Colonic mucosa (tissue), 4 donors: ENCODE measurements at regions not wholly inside any gene's neighbourhood (a gene's known extent, or its start where the extent isn't known, plus 50 kb on each side); places are given as distances from the start of the nearest gene placed in this dataset.
"Not testable (repeated sequence)": the region's sequence is repeated elsewhere in the genome, so short reads cannot be mapped to it uniquely, and the experiment has no call there.

ENCODE experiments used
- DNase-seq: peaks from one replicate; pipeline ENCODE4 v3.0.0-alpha.2; 2020
- H3K27ac ChIP-seq: fragments of 200-600 bp; one replicate; pipeline ENCODE4 v1.8.0; 2021
- H3K27me3 ChIP-seq: fragments of 200-600 bp; one replicate; pipeline ENCODE4 v1.8.0; 2021
- H3K36me3 ChIP-seq: fragments of 200-600 bp; one replicate; pipeline ENCODE4 v1.8.0; 2021
- H3K4me1 ChIP-seq: fragments of 200-600 bp; one replicate; pipeline ENCODE4 v1.8.0; 2021; ENCODE audit warnings: mild to moderate bottlenecking
- H3K4me3 ChIP-seq: fragments of 200-600 bp; one replicate; pipeline ENCODE4 v1.8.0; 2021
- H3K9ac ChIP-seq, 2 donors: one replicate each; pipeline ENCODE4 v1.7.0; 2013; ENCODE audit warnings: control low read depth in 2 of 2, low read depth in 2 of 2, low read length in 2 of 2
- H3K9me3 ChIP-seq: fragments of 200-600 bp; one replicate; pipeline ENCODE4 v1.8.0; 2021
- intact Hi-C: fragments of 100-400 bp; cut with DNase I; formaldehyde crosslinking; loops from one replicate; pipeline ENCODE4 v1.14.1; 2022
- TF ChIP-seq, protein P1 (sequence below): fragments of 200-600 bp; IDR thresholded peaks from one replicate; pipeline ENCODE4 v1.8.0; 2022; ENCODE audit warnings: antibody characterized with exemption, mild to moderate bottlenecking
- donor health status: healthy.
- donor health status: DM: no; HTN: no; CAD: no.
- donor health status: DM: no; HTN: no; CAD: no.

DNA sequence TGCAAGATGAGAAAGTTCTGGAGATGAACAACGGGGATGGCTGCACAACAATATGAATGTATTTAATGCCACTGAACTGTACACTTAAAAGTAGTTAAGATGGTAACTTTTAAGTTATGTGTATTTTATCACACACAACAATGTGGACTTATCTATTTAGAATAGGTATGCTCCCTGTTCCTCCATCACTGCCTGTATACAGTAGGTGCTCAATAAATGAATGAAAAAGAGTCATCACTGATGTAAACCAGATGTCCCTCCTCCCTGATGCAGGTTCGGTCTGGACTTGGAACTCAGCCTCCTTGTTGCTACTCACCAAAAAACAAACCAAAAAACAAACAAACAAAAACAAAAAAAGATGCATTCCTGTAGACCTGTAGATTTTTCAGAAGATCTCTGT, 65.9 kb upstream of the BOD1 start:
- no peaks in the 10 kb centered on the region for H3K36me3 ChIP-seq
- TF ChIP-seq, protein P1, sequence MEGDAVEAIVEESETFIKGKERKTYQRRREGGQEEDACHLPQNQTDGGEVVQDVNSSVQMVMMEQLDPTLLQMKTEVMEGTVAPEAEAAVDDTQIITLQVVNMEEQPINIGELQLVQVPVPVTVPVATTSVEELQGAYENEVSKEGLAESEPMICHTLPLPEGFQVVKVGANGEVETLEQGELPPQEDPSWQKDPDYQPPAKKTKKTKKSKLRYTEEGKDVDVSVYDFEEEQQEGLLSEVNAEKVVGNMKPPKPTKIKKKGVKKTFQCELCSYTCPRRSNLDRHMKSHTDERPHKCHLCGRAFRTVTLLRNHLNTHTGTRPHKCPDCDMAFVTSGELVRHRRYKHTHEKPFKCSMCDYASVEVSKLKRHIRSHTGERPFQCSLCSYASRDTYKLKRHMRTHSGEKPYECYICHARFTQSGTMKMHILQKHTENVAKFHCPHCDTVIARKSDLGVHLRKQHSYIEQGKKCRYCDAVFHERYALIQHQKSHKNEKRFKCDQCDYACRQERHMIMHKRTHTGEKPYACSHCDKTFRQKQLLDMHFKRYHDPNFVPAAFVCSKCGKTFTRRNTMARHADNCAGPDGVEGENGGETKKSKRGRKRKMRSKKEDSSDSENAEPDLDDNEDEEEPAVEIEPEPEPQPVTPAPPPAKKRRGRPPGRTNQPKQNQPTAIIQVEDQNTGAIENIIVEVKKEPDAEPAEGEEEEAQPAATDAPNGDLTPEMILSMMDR: no peak
- intact Hi-C loops: no loop called here

DNA sequence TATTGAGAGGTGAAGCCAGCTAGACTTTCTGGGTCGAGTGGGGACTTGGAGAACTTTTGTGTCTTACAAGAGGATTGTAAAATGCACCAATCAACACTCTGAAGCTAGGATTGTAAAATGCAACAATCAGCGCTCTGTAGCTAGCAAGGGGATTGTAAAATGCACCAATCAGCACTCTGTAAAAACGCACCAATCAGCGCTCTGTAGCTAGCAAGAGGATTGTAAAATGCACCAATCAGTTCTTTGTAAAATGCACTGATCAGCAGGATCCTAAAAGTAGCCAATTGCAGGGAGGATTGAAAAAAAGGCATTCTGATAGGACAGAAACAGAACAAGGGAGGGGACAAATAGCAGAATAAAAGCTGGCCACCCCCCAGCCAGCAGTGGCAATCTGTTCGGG, 68.1 kb upstream of the BOD1 start:
- intact Hi-C loops, H3K4me3 ChIP-seq, H3K27ac ChIP-seq, H3K9ac ChIP-seq, DNase-seq, H3K9me3 ChIP-seq, H3K4me1 ChIP-seq, H3K36me3 ChIP-seq, H3K27me3 ChIP-seq: not testable (repeated sequence)

More for the DNA sequence above, 65.9 kb upstream of the BOD1 start:
- no peak overlapping the region for H3K4me3 ChIP-seq
- no peak for DNase-seq
- H3K9me3 ChIP-seq: no peaks in the 10 kb centered on the region
- no peaks in the 10 kb centered on the region for H3K4me1 ChIP-seq
- H3K9ac ChIP-seq: no peak overlapping the region
- H3K27ac ChIP-seq: no peak overlapping the region
- H3K27me3 ChIP-seq: no peaks in the 10 kb centered on the region

DNA sequence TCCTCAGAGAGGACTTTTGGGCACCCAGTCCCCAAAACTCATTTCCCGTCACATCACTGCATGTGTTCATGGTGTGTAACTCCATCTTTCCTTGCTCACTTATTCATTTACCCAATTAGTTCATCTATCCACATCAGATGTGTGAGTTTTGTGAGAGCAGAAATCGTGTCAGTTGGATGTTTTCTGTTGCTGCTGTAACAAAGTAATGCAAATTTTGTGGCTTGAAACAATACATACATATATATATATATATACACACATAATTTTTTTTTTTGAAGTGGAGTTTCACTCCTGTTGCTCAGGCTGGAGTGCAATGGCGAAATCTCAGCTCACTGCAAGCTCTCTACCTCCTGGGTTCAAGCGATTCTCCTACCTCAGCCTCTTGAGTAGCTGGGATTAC, 70.5 kb upstream of the BOD1 start:
- Histone ChIP-seq H3K36me3 (no peaks in the 10 kb centered on the region), H3K4me3 (no peak overlapping the region), H3K9me3 (no peaks in the 10 kb centered on the region), H3K27me3 (no peaks in the 10 kb centered on the region), H3K4me1 (no peaks in the 10 kb centered on the region), H3K9ac (no peak overlapping the region), H3K27ac (no peak overlapping the region)
- intact Hi-C loops: no loop called here
- TF ChIP-seq, protein P1: no peak
- DNase-seq: no peak

DNA sequence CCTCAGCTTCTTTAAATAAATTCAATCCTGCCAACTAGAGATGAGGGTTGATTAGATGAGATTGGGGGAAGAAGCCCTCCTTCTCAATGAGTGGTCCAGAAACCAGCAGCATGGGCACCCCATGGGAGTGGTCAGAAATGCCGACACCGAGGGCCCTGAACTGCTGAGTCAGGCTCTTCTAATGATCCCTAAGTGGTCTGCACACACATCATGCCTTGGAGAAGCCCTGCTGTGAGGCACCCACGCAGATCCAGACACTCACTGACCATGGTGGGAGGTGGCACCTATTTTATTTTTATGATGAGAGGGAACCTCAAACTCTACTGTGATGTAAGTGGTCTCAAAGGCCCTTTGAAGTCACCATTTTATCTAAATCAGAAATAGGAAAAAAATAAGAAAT, 72.3 kb upstream of the BOD1 start:
- intact Hi-C loops: no loop called here
- peak overlapping the region in 1 of 2 donors; percentile 58 for H3K9ac ChIP-seq
- no peaks in the 10 kb centered on the region for H3K27me3 ChIP-seq
- no peaks in the 10 kb centered on the region for H3K4me1 ChIP-seq
- no peaks in the 10 kb centered on the region for H3K36me3 ChIP-seq
- no peak overlapping the region for H3K4me3 ChIP-seq
- peak overlapping the region; percentile 24 for H3K27ac ChIP-seq
- H3K9me3 ChIP-seq: no peaks in the 10 kb centered on the region
- DNase-seq: no peak
- TF ChIP-seq, protein P1: no peak

DNA sequence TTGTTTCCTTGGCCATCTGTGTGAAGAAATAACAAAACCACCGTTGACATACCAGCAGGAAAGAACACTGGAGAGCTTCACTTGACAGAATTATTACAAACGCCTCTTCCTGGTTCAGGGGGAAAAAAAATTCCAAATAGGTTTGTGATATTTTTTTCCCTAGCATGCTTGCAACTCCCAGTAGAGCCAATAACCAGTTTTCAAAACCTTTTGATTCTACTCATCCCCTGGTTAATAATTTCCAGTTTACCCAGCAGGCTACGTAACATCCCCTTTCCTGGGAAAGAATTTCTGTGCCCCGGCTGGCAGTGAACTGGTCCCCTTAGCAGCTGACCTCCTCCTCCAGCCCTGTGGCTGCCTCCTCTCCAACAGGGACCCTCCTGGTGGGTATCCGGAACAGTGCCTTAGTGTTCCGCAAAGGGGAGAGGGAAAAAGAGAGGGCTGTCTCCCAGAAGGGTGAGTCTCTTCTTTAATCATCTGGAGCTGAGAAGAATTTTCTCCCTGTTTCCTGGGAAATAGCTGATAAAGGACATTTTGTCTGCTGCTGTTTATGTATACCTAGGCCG, 72.8 kb upstream of the BOD1 start:
- intact Hi-C loops: no loop called here
- Histone ChIP-seq H3K4me3 (no peak overlapping the region), H3K27me3 (no peaks in the 10 kb centered on the region), H3K9ac (peak overlapping the region in 1 of 2 donors; percentile 58), H3K9me3 (no peaks in the 10 kb centered on the region), H3K27ac (peak overlapping the region; percentile 24), H3K36me3 (no peaks in the 10 kb centered on the region), H3K4me1 (no peaks in the 10 kb centered on the region)
- TF ChIP-seq, protein P1: no peak
- peak; percentile 35 for DNase-seq

DNA sequence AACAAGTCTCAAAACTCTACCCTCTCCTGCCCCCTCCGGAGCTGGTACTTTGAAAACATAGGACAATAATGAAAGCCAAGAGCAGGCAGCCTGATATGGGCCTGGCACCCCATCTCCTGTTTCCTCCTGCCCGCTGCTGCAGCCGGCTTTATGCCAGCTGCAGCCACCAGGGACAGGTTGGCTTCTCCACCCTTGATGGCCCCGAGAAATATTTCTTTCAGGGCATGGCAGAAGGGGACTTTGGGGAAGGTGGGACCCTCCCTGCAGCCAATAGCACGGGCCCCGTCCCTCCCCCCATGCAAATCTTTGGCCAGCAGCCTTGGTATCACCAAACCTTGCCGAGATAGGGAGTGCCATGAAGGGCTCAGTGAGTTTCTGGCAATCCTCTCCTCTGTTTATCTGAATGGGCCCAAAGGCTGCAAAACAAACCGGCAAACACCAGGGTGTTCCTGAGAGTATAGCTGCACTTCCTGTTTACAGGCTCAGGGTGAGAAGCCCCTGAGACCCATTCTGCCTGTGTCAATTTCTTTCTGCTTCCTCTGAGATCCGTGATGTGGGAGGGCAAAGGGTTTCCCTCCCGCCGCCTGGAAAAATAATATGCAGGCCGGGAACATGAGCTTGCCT, 73.4 kb upstream of the BOD1 start:
- Histone ChIP-seq H3K27me3 (no peaks in the 10 kb centered on the region), H3K9ac (peak overlapping the region in 1 of 2 donors; percentile 58), H3K27ac (peak overlapping the region; percentile 24), H3K36me3 (no peaks in the 10 kb centered on the region), H3K4me3 (no peak overlapping the region), H3K9me3 (no peaks in the 10 kb centered on the region), H3K4me1 (no peaks in the 10 kb centered on the region)
- TF ChIP-seq, protein P1: no peak
- intact Hi-C loops: no loop called here
- DNase-seq: peak; percentile 34
